Heart left ventricle (tissue), 16 donors: ENCODE measurements at regions not wholly inside any gene's neighbourhood (a gene's known extent, or its start where the extent isn't known, plus 50 kb on each side); places are given as distances from the start of the nearest gene placed in this dataset.

Experiments used
- ATAC-seq, 4 donors: fragments of 200-7000 bp; cut with Tn5 transposase; one replicate each; pipeline ENCODE4 v1.9.1; 2020 to 2022; ENCODE audit warnings: moderate library complexity in 4 of 4, mild to moderate bottlenecking in 3 of 4, moderate number of reproducible peaks in 1 of 4
- DNase-seq, 5 donors: peaks; one replicate each; pipeline ENCODE4 v3.0.0-alpha.2; 2020
- H3K27ac ChIP-seq, 12 donors: fragments of 200-600 bp; sonication (generic) in 4 of 12; one replicate each; pipeline versions ENCODE4 v1.5.0 to v1.8.0; 2016 to 2022; ENCODE audit warnings: mild to moderate bottlenecking in 2 of 12
- H3K27me3 ChIP-seq, 9 donors: fragments of 200-600 bp; sonication (generic) in 2 of 9; one replicate each; pipeline versions ENCODE4 v1.5.1 to v1.8.0; 2016 to 2022; ENCODE audit warnings: mild to moderate bottlenecking in 3 of 9
- H3K36me3 ChIP-seq, 9 donors: fragments of 200-600 bp; sonication (generic) in 2 of 9; one replicate each; pipeline versions ENCODE4 v1.5.0 to v1.8.0; 2018 to 2022; ENCODE audit warnings: mild to moderate bottlenecking in 2 of 9
- H3K4me1 ChIP-seq, 12 donors: fragments of 200-600 bp; sonication (generic) in 4 of 12; one replicate each; pipeline versions ENCODE4 v1.5.0 to v1.8.0; 2016 to 2022; ENCODE audit warnings: mild to moderate bottlenecking in 3 of 12
- H3K4me3 ChIP-seq, 12 donors: fragments of 200-600 bp; sonication (generic) in 4 of 12; one replicate each; pipeline versions ENCODE4 v1.5.0 to v1.8.0; 2017 to 2022; ENCODE audit warnings: mild to moderate bottlenecking in 9 of 12, moderate library complexity in 4 of 12
- H3K9me3 ChIP-seq, 12 donors: fragments of 200-600 bp; sonication (generic) in 4 of 12; one replicate each; pipeline versions ENCODE4 v1.5.0 to v1.8.0; 2016 to 2022; ENCODE audit warnings: mild to moderate bottlenecking in 1 of 12
- CTCF ChIP-seq, 12 donors: fragments of 200-600 bp; sonication (generic) in 4 of 12; IDR thresholded peaks; one replicate each; pipeline versions ENCODE4 v1.5.0 to v1.8.0; 2018 to 2022; ENCODE audit warnings: antibody characterized with exemption in 12 of 12, mild to moderate bottlenecking in 5 of 12
- POLR2A ChIP-seq, 2 donors: fragments of 450-650 bp; IDR thresholded peaks; one replicate each; pipeline ENCODE4 v1.6.1; 2017; ENCODE audit warnings: antibody characterized with exemption in 2 of 2, mild to moderate bottlenecking in 2 of 2, moderate library complexity in 2 of 2
- WGBS, 4 donors: extraction: QIAGEN DNeasy Blood & Tissue Kit in 2 of 4; methylation state at CpG; one replicate each; pipeline versions ENCODE4 v1.1.5 to v1.1.7; 2013 to 2018; 5-methylcytosine and 5-hydroxymethylcytosine counted together
- intact Hi-C, 10 donors: fragments of 100-400 bp; cut with DNase I; formaldehyde crosslinking; loops; one replicate each; pipeline versions ENCODE4 v1.11.1 to v1.14.2; 2022
- donor health status: ischemic (EF 13 %, LVEDD 7.1; RV severe dilation, severe dysfunction).
- donor health status: healthy with polysubstance abuse.
- donor health status: DM: no; HTN: yes; CAD: no.
- donor health status: DM: no; HTN: no; CAD: no.
- donor health status: ischemic (EF 25% LVEDD 6.9; RV normal size, moderate dysfunction).
- donor health status: ischemic (EF 25% LVEDD 5.7; RV mildly dilated, moderate dysfunction).
- donor health status: healthy.
- donor health status: DM: yes; HTN: yes; CAD: no.
- donor health status: ischemic (EF 35%, LVEDD 5.7; RV mildly dilated, moderate dysfunction).
- donor health status: nonischemic (EF 11% LVEDD 7.7; RV severe dilation, severe dysfunction).
- donor health status: DM: yes; HTN: yes; CAD: no.
- donor health status: PGD.
- donor health status: ischemic (EF 29% LVEDD 5.4; RV normal size, mild dysfunction).
- donor health status: nonischemic (EF 23%, LVEDD 6.1; RV moderate dilation, normal function).

- no peak overlapping the region for H3K27ac ChIP-seq
- TF ChIP-seq POLR2A (IDR thresholded peaks at IDR 0.05) (no peak), CTCF (IDR thresholded peaks at IDR 0.05) (no peak)
These were observed 76.0 kb upstream of the TMCC3 start for GRCh38 chr12:94726236-94726835.

DNA sequence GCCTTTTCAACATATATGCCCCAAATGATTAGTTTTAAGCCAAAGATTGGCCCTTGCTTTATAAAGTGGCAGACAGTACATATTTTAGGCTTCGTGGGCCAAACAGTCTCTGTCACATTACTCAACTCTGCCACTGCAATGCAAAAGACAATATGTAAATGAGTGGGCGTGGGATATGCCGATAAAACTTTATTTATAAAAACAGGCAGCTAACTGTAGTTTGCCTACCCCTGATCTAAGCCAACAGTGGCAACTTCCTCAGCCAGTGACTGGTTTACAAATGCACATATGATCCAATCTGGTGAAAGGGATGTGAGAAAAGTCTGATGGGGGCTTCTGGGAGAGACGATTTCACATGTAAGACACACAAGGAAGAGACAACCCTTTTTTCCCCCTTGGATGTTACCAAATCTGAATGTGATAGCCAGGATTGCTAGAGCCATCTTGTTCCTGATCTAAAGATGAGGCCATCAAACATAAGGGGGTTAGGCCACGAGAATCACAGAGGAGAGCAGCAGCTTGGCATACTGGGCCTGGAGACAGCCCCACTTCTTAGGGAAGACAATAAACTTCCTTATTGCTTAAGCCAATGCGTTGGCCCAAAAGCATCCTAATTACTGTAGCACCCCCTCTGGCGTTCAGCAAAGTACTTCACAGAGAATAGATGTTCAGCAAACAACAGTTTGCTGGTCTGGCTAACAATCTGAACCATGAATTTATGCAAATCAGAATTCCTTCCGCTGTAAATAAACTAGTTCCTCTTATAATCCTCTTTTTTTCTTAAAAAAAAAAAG lies 75.2 kb upstream of the TMCC3 start:
- no peaks in the 10 kb centered on the region for H3K36me3 ChIP-seq
- no peaks in the 10 kb centered on the region for H3K9me3 ChIP-seq
- DNase-seq: no peak
- H3K4me1 ChIP-seq: peaks cover 0 to 4% (median 0%) of the 10 kb centered on the region in 12 donors
- intact Hi-C loops: loop anchor here in 3 of 10 donors (10.0 kb wide), 1 partner anchor 181 kb away; no protein-coding TSS in a partner anchor
- ATAC-seq: peak in 1 of 4 donors; percentile 65
- peak in 11 of 12 donors; percentile 19 to 59 (median 35) for TF ChIP-seq CTCF (IDR thresholded peaks at IDR 0.05)
- TF ChIP-seq POLR2A (IDR thresholded peaks at IDR 0.05): no peak
- no peak overlapping the region for H3K4me3 ChIP-seq
- WGBS, 4 donors: 73 to 81% (median 76%) methylated on average over 8 of the region's 8 CpGs
- no peaks in the 10 kb centered on the region for H3K27me3 ChIP-seq
- no peak overlapping the region for H3K27ac ChIP-seq

More at GRCh38 chr12:94726236-94726835, 76.0 kb upstream of the TMCC3 start:
- WGBS, 4 donors: 90 to 93% (median 91%) methylated on average over 10 of the region's 10 CpGs
- intact Hi-C loops: loop anchor here in 3 of 10 donors (10.0 kb wide), 1 partner anchor 182 kb away; no protein-coding TSS in a partner anchor
- DNase-seq: no peak
- ATAC-seq: no peak
- no peaks in the 10 kb centered on the region for H3K27me3 ChIP-seq
- no peaks in the 10 kb centered on the region for H3K36me3 ChIP-seq
- no peaks in the 10 kb centered on the region for H3K9me3 ChIP-seq
- H3K4me1 ChIP-seq: peaks cover 0 to 4% (median 0%) of the 10 kb centered on the region in 12 donors
- H3K4me3 ChIP-seq: no peak overlapping the region

DNA sequence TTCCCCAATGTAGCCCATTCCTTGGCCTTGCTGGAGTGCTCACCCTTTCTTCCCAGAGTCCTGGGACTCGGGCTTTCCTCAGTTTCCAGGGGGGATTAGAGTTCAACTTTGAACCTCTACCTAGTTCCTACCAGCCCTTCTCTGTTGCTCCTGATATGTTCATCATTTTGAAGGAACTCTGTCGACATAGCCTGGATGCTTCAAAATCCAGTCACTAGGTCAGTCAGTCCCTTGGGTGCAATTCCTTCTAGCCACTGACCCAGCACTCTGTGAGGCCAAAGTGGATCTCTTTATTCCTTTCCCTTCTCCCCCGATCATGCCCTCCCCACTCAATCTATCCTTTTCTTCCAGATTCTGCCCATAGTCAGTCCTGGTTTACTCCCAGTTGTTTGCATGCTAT lies 72.3 kb upstream of the TMCC3 start:
- Histone ChIP-seq H3K4me3 (no peak overlapping the region), H3K27me3 (no peaks in the 10 kb centered on the region), H3K4me1 (peaks cover 0 to 4% (median 0%) of the 10 kb centered on the region in 12 donors), H3K27ac (no peak overlapping the region), H3K9me3 (no peaks in the 10 kb centered on the region), H3K36me3 (no peaks in the 10 kb centered on the region)
- ATAC-seq (no peak), DNase-seq (no peak)
- no peak for TF ChIP-seq CTCF (IDR thresholded peaks at IDR 0.05)
- no peak for TF ChIP-seq POLR2A (IDR thresholded peaks at IDR 0.05)
- intact Hi-C loops: loop anchor here in 3 of 10 donors (10.0 kb wide), 1 partner anchor 178 kb away; no protein-coding TSS in a partner anchor
- WGBS, 4 donors: 77 to 87% (median 81%) methylated on average over 3 of the region's 3 CpGs

- no peak overlapping the region for H3K4me3 ChIP-seq
- H3K27me3 ChIP-seq: no peaks in the 10 kb centered on the region
- TF ChIP-seq CTCF (IDR thresholded peaks at IDR 0.05): no peak
- ATAC-seq (no peak), DNase-seq (no peak)
- no peaks in the 10 kb centered on the region for H3K9me3 ChIP-seq
- H3K36me3 ChIP-seq: no peaks in the 10 kb centered on the region
- H3K4me1 ChIP-seq: peaks cover 0 to 4% (median 0%) of the 10 kb centered on the region in 12 donors
- 95 to 97% (median 96%) methylated on average over 1 of the region's 1 CpG for WGBS, 4 donors
- intact Hi-C loops: loop anchor here in 3 of 10 donors (10.0 kb wide), 1 partner anchor 176 kb away; no protein-coding TSS in a partner anchor
- no peak overlapping the region for H3K27ac ChIP-seq
These were observed 70.8 kb upstream of the TMCC3 start for GRCh38 chr12:94721173-94721572.
